Neural cell (in vitro differentiated cells): ENCODE measurements at regions not wholly inside any gene's neighbourhood (a gene's known extent, or its start where the extent isn't known, plus 50 kb on each side); places are given as distances from the start of the nearest gene placed in this dataset.

Experiments
- H2AFZ ChIP-seq: fragments of 200-600, 300-800 bp; sonication (generic), shearing (Covaris generic); 2 replicates; pipeline ENCODE4 v1.6.0; 2014; ENCODE audit warnings: low read depth, mild to moderate bottlenecking, antibody characterized with exemption, low read length, moderate library complexity
- H3F3A ChIP-seq: fragments of 200-600 bp; shearing (Covaris generic); 2 replicates; pipeline ENCODE4 v1.6.1; 2016; ENCODE audit warnings: mild to moderate bottlenecking, moderate library complexity, mixed read lengths, antibody characterized with exemption, low read length; ENCODE audit not compliant: insufficient read depth, poor library complexity, severe bottlenecking
- H3K27ac ChIP-seq: fragments of 200-600, 300-800 bp; sonication (generic), shearing (Covaris generic); 2 replicates; pipeline ENCODE4 v1.5.1; 2014; ENCODE audit warnings: mild to moderate bottlenecking, low read length, moderate library complexity
- H3K27me3 ChIP-seq: fragments of 300-800, 200-600 bp; sonication (generic), shearing (Covaris generic); 2 replicates; pipeline ENCODE4 v1.6.0; 2014; ENCODE audit warnings: mild to moderate bottlenecking, low read depth, low read length, moderate library complexity; ENCODE audit not compliant: insufficient read depth
- H3K36me3 ChIP-seq: fragments of 300-800, 200-600 bp; sonication (generic), shearing (Covaris generic); 2 replicates; pipeline ENCODE4 v1.5.1; 2014; ENCODE audit warnings: mild to moderate bottlenecking, antibody characterized with exemption, low read length, moderate library complexity; ENCODE audit not compliant: insufficient read depth
- H3K4me2 ChIP-seq: fragments of 300-800, 200-600 bp; sonication (generic), shearing (Covaris generic); 2 replicates; pipeline ENCODE4 v1.6.0; 2014; ENCODE audit warnings: mild to moderate bottlenecking, low read length
- H3K4me3 ChIP-seq: fragments of 300-800, 200-600 bp; sonication (generic), shearing (Covaris generic); 2 replicates; pipeline ENCODE4 v1.5.1; 2014; ENCODE audit warnings: mild to moderate bottlenecking, low read length, moderate library complexity
- H3K79me2 ChIP-seq: fragments of 200-600 bp; shearing (Covaris generic); replicated peaks from 2 replicates; pipeline ENCODE4 v1.6.0; 2014; ENCODE audit warnings: mild to moderate bottlenecking, low read length, moderate library complexity; ENCODE audit not compliant: insufficient read depth
- H3K9ac ChIP-seq: fragments of 300-800, 200-600 bp; sonication (generic), shearing (Covaris generic); 2 replicates; pipeline ENCODE4 v1.6.1; 2016; ENCODE audit warnings: mild to moderate bottlenecking, low read length, mixed read lengths
- H3K9me2 ChIP-seq: fragments of 200-600 bp; shearing (Covaris generic); 2 replicates; pipeline ENCODE4 v1.6.1; 2016; ENCODE audit warnings: mild to moderate bottlenecking, low read length, mixed read lengths; ENCODE audit not compliant: insufficient read depth
- H3K9me3 ChIP-seq: fragments of 200-600, 300-800 bp; sonication (generic), shearing (Covaris generic); 2 replicates; pipeline ENCODE4 v1.6.1; 2016; ENCODE audit warnings: mild to moderate bottlenecking, mixed run types, low read length, moderate library complexity, mixed read lengths
- H4K20me1 ChIP-seq: fragments of 200-600 bp; shearing (Covaris generic); 2 replicates; pipeline ENCODE4 v1.6.1; 2016; ENCODE audit warnings: mild to moderate bottlenecking, mixed run types; ENCODE audit not compliant: insufficient read depth
- CTCF ChIP-seq: fragments of 450-650 bp; IDR thresholded peaks from 2 replicates; pipeline ENCODE4 v1.5.1; 2014; ENCODE audit warnings: antibody characterized with exemption, mild to moderate bottlenecking, moderate library complexity; ENCODE audit not compliant: poor library complexity, severe bottlenecking
- EP300 ChIP-seq: fragments of 450-650 bp; conservative IDR thresholded peaks from 2 replicates; pipeline ENCODE4 v1.6.1; 2014; ENCODE audit warnings: antibody characterized with exemption, mild to moderate bottlenecking, moderate library complexity; ENCODE audit not compliant: poor library complexity, severe bottlenecking
- EZH2 ChIP-seq: fragments of 200-600, 300-800 bp; shearing (Covaris generic), sonication (generic); IDR thresholded peaks from 2 replicates; pipeline ENCODE4 v1.6.1; 2014; ENCODE audit warnings: antibody characterized with exemption, low read length, borderline replicate concordance, mild to moderate bottlenecking; ENCODE audit not compliant: insufficient read depth, poor library complexity, severe bottlenecking
- MXI1 ChIP-seq: fragments of 450-650 bp; conservative IDR thresholded peaks from 2 replicates; pipeline ENCODE4 v1.6.1; 2014; ENCODE audit warnings: antibody characterized with exemption, mild to moderate bottlenecking; ENCODE audit not compliant: poor library complexity, severe bottlenecking
- POLR2AphosphoS5 ChIP-seq: IDR thresholded peaks from 2 replicates; pipeline ENCODE4 v1.6.1; 2012
- RAD21 ChIP-seq: fragments of 450-650 bp; conservative IDR thresholded peaks from 2 replicates; pipeline ENCODE4 v1.6.1; 2014; ENCODE audit warnings: antibody characterized with exemption, mild to moderate bottlenecking, moderate library complexity
- REST ChIP-seq: IDR thresholded peaks from 2 replicates; pipeline ENCODE4 v1.6.1; 2012; ENCODE audit warnings: borderline replicate concordance
- TAF1 ChIP-seq: IDR thresholded peaks from 2 replicates; pipeline ENCODE4 v1.6.1; 2012; ENCODE audit warnings: low read depth

GRCh38 chr2:122384768-122385333 is 629.4 kb downstream of the TSN start:
- H3K79me2 ChIP-seq = no peaks in the 10 kb centered on the region
- no peaks in the 10 kb centered on the region for H4K20me1 ChIP-seq
- H3K9me2 ChIP-seq = no peaks in the 10 kb centered on the region
- no peak overlapping the region for H3K4me3 ChIP-seq
- no peaks in the 10 kb centered on the region for H3K36me3 ChIP-seq
- H3K4me2 ChIP-seq = no peak overlapping the region
- no peak overlapping the region for H2AFZ ChIP-seq
- no peak overlapping the region for H3K9ac ChIP-seq
- H3F3A ChIP-seq = no peaks in the 10 kb centered on the region
- no peak overlapping the region for H3K27ac ChIP-seq
- no peaks in the 10 kb centered on the region for H3K27me3 ChIP-seq
- TF ChIP-seq REST (no peak), TAF1 (no peak), EZH2 (no peak), POLR2AphosphoS5 (no peak), EP300 (no peak), RAD21 (no peak)
- no peaks in the 10 kb centered on the region for H3K9me3 ChIP-seq

- Histone ChIP-seq H3K36me3 (no peaks in the 10 kb centered on the region), H3K79me2 (no peaks in the 10 kb centered on the region), H3K27me3 (no peaks in the 10 kb centered on the region), H2AFZ (no peak overlapping the region), H3K4me3 (no peak overlapping the region), H3K27ac (no peak overlapping the region), H3K9ac (no peak overlapping the region), H3F3A (no peaks in the 10 kb centered on the region), H3K9me2 (no peaks in the 10 kb centered on the region), H4K20me1 (no peaks in the 10 kb centered on the region), H3K9me3 (no peaks in the 10 kb centered on the region), H3K4me2 (no peak overlapping the region)
- no peak for TF ChIP-seq POLR2AphosphoS5
These were observed 632.8 kb downstream of the TSN start for GRCh38 chr2:122388208-122388607.

GRCh38 chr2:122389694-122390093 is 634.2 kb downstream of the TSN start:
- H3F3A ChIP-seq = no peaks in the 10 kb centered on the region
- H3K9me3 ChIP-seq = no peaks in the 10 kb centered on the region
- no peaks in the 10 kb centered on the region for H4K20me1 ChIP-seq
- no peaks in the 10 kb centered on the region for H3K9me2 ChIP-seq
- no peak overlapping the region for H3K9ac ChIP-seq
- H3K79me2 ChIP-seq = no peaks in the 10 kb centered on the region
- no peaks in the 10 kb centered on the region for H3K36me3 ChIP-seq
- H2AFZ ChIP-seq = no peak overlapping the region
- no peaks in the 10 kb centered on the region for H3K27me3 ChIP-seq
- H3K4me2 ChIP-seq = no peak overlapping the region
- H3K27ac ChIP-seq = no peak overlapping the region
- no peak for TF ChIP-seq CTCF
- TF ChIP-seq MXI1 = no peak
- TF ChIP-seq POLR2AphosphoS5 = no peak
- TF ChIP-seq REST = no peak
- H3K4me3 ChIP-seq = no peak overlapping the region
